ENCODE measurements at regions not wholly inside any gene's neighbourhood (a gene's known extent, or its start where the extent isn't known, plus 50 kb on each side); places are given as distances from the start of the nearest gene placed in this dataset.

- DNase-seq, result no peak
- Histone ChIP-seq H3K36me3 (replicated peaks in 1 of 2) (no peaks in the 10 kb centered on the region), H3K9me3 (replicated peaks in 1 of 3) (no peaks in the 10 kb centered on the region), H3K4me3 (no peak overlapping the region), H3K4me1 (replicated peaks in 1 of 2) (no peaks in the 10 kb centered on the region), H3K27ac (no peak overlapping the region), H3K27me3 (no peaks in the 10 kb centered on the region)
- 87 to 94% (median 92%) methylated on average over 2 to 4 of the region's 4 CpGs for WGBS, 4 donors
- intact Hi-C loops (cut with DNase I), result no loop called here
- TF ChIP-seq POLR2A (IDR thresholded peaks at IDR 0.05) (no peak), CTCF (IDR thresholded peaks at IDR 0.05) (no peak)
These were observed 143.2 kb upstream of the MLN start for GRCh38 chr6:33947047-33947446.

- TF ChIP-seq POLR2A (IDR thresholded peaks at IDR 0.05) (no peak), CTCF (IDR thresholded peaks at IDR 0.05) (no peak)
- no peak overlapping the region for H3K27ac ChIP-seq
- intact Hi-C loops (cut with DNase I), result no loop called here
- DNase-seq, result no peak
- no peaks in the 10 kb centered on the region for H3K27me3 ChIP-seq
- no peaks in the 10 kb centered on the region for H3K36me3 ChIP-seq (replicated peaks in 1 of 2)
- 83 to 94% (median 85%) methylated on average over 6 of the region's 6 CpGs for WGBS, 4 donors
- no peaks in the 10 kb centered on the region for H3K4me1 ChIP-seq (replicated peaks in 1 of 2)
- H3K9me3 ChIP-seq (replicated peaks in 1 of 3), result no peaks in the 10 kb centered on the region
- no peak overlapping the region for H3K4me3 ChIP-seq
These were observed 142.1 kb upstream of the MLN start for GRCh38 chr6:33945931-33946330.

GRCh38 chr6:33944686-33945411, 141.0 kb upstream of the MLN start:
- DNase-seq, result no peak
- Histone ChIP-seq H3K9me3 (replicated peaks in 1 of 3) (no peaks in the 10 kb centered on the region), H3K4me1 (replicated peaks in 1 of 2) (no peaks in the 10 kb centered on the region), H3K27ac (no peak overlapping the region), H3K36me3 (replicated peaks in 1 of 2) (no peaks in the 10 kb centered on the region), H3K4me3 (no peak overlapping the region), H3K27me3 (no peaks in the 10 kb centered on the region)
- WGBS, 4 donors, result 76 to 84% (median 82%) methylated on average over 17 to 22 of the region's 22 CpGs
- TF ChIP-seq POLR2A (IDR thresholded peaks at IDR 0.05), result no peak
- TF ChIP-seq CTCF (IDR thresholded peaks at IDR 0.05), result no peak
- intact Hi-C loops (cut with DNase I), result no loop called here

- intact Hi-C loops (cut with DNase I), result no loop called here
- 27 to 44% (median 31%) methylated on average over 1 of the region's 1 CpG for WGBS, 4 donors
- Histone ChIP-seq H3K4me1 (replicated peaks in 1 of 2) (no peaks in the 10 kb centered on the region), H3K4me3 (no peak overlapping the region), H3K27me3 (no peaks in the 10 kb centered on the region), H3K9me3 (replicated peaks in 1 of 3) (no peaks in the 10 kb centered on the region), H3K27ac (no peak overlapping the region), H3K36me3 (replicated peaks in 1 of 2) (no peaks in the 10 kb centered on the region)
- TF ChIP-seq CTCF (IDR thresholded peaks at IDR 0.05) (no peak), POLR2A (IDR thresholded peaks at IDR 0.05) (no peak)
- no peak for DNase-seq
These were observed 133.1 kb upstream of the MLN start for GRCh38 chr6:33936886-33937285.

Data from adrenal gland (tissue), 9 donors.